H9 (cell line): ENCODE measurements at regions not wholly inside any gene's neighbourhood (a gene's known extent, or its start where the extent isn't known, plus 50 kb on each side); places are given as distances from the start of the nearest gene placed in this dataset.

Experiments
- DNase-seq: peaks from one replicate; pipeline ENCODE4 v3.0.0-alpha.2; 2017
- H2AFZ ChIP-seq: one replicate; pipeline ENCODE4 v1.6.1; 2013; ENCODE audit warnings: mild to moderate bottlenecking, low read length, control low read depth, moderate library complexity
- H2AK5ac ChIP-seq: 2 replicates; pipeline ENCODE4 v1.6.1; 2013; ENCODE audit warnings: low read length, control low read depth, mixed read lengths; ENCODE audit not compliant: insufficient read length
- H2BK120ac ChIP-seq: one replicate; pipeline ENCODE4 v1.6.1; 2013; ENCODE audit warnings: low read depth, mild to moderate bottlenecking, low read length, control low read depth, inconsistent platforms; ENCODE audit not compliant: poor library complexity, severe bottlenecking
- H2BK12ac ChIP-seq: 2 replicates; pipeline ENCODE4 v1.6.1; 2013; ENCODE audit warnings: low read length, control low read depth, mixed read lengths, low read depth; ENCODE audit not compliant: insufficient read length
- H2BK15ac ChIP-seq: 2 replicates; pipeline ENCODE4 v1.6.1; 2013; ENCODE audit warnings: low read depth, low read length, control low read depth
- H2BK20ac ChIP-seq: one replicate; pipeline ENCODE4 v1.6.1; 2013; ENCODE audit warnings: low read depth, mild to moderate bottlenecking, low read length, control low read depth, inconsistent platforms; ENCODE audit not compliant: poor library complexity, severe bottlenecking
- H2BK5ac ChIP-seq: 2 replicates; pipeline ENCODE4 v1.6.1; 2013; ENCODE audit warnings: low read length, control low read depth, mixed read lengths; ENCODE audit not compliant: insufficient read length
- H3K14ac ChIP-seq: 2 replicates; pipeline ENCODE4 v1.6.1; 2013; ENCODE audit warnings: low read length, control low read depth; ENCODE audit not compliant: insufficient read depth
- H3K18ac ChIP-seq: 2 replicates; pipeline ENCODE4 v1.6.1; 2013; ENCODE audit warnings: low read depth, mild to moderate bottlenecking, mixed read lengths, low read length, control low read depth; ENCODE audit not compliant: insufficient read length
- H3K23ac ChIP-seq: 2 replicates; pipeline ENCODE4 v1.6.1; 2013; ENCODE audit warnings: low read length, control low read depth, mixed read lengths, low read depth; ENCODE audit not compliant: insufficient read length
- H3K23me2 ChIP-seq: 2 replicates; pipeline ENCODE4 v1.6.1; 2013; ENCODE audit warnings: low read depth, mild to moderate bottlenecking, mixed read lengths, low read length, control low read depth; ENCODE audit not compliant: insufficient read length, poor library complexity, severe bottlenecking
- H3K27ac ChIP-seq: 2 replicates; pipeline ENCODE4 v1.5.1; 2013; ENCODE audit warnings: low read length, control low read depth, mixed read lengths, low read depth; ENCODE audit not compliant: insufficient read length
- H3K27me3 ChIP-seq: 2 replicates; pipeline ENCODE4 v1.6.1; 2013; ENCODE audit warnings: low read length, control low read depth, inconsistent platforms; ENCODE audit not compliant: insufficient read depth
- H3K4ac ChIP-seq: 2 replicates; pipeline ENCODE4 v1.6.1; 2013; ENCODE audit warnings: low read depth, mild to moderate bottlenecking, control low read depth, inconsistent platforms, low read length, moderate library complexity
- H3K4me1 ChIP-seq: 2 replicates; pipeline ENCODE4 v1.6.1; 2013; ENCODE audit warnings: low read length, control low read depth, inconsistent platforms; ENCODE audit not compliant: insufficient read depth
- H3K4me2 ChIP-seq: 2 replicates; pipeline ENCODE4 v1.6.1; 2013; ENCODE audit warnings: low read length, control low read depth, mixed read lengths; ENCODE audit not compliant: insufficient read length, insufficient read depth
- H3K56ac ChIP-seq: 2 replicates; pipeline ENCODE4 v1.6.1; 2013; ENCODE audit warnings: low read depth, mild to moderate bottlenecking, mixed read lengths, low read length, control low read depth; ENCODE audit not compliant: insufficient read length
- H3K79me1 ChIP-seq: 2 replicates; pipeline ENCODE4 v1.6.1; 2013; ENCODE audit warnings: low read depth, mild to moderate bottlenecking, moderate library complexity, low read length, control low read depth, inconsistent platforms; ENCODE audit not compliant: insufficient read depth, poor library complexity, severe bottlenecking
- H3K79me2 ChIP-seq: 2 replicates; pipeline ENCODE4 v1.6.1; 2013; ENCODE audit warnings: low read length, control low read depth, inconsistent platforms; ENCODE audit not compliant: insufficient read depth
- H3K9ac ChIP-seq: 2 replicates; pipeline ENCODE4 v1.6.1; 2013; ENCODE audit warnings: low read length, control low read depth, mixed read lengths; ENCODE audit not compliant: insufficient read length; ENCODE audit errors: extremely low read depth
- H3K9me3 ChIP-seq: one replicate; pipeline ENCODE4 v1.6.1; 2013; ENCODE audit warnings: low read depth, low read length, inconsistent platforms; ENCODE audit not compliant: control insufficient read depth
- H3T11ph ChIP-seq: one replicate; pipeline ENCODE4 v1.6.1; 2013; ENCODE audit warnings: mild to moderate bottlenecking, low read length, control low read depth, inconsistent platforms
- H4K20me1 ChIP-seq: one replicate; pipeline ENCODE4 v1.6.1; 2013; ENCODE audit not compliant: control insufficient read depth, insufficient read length, insufficient read depth
- H4K5ac ChIP-seq: 2 replicates; pipeline ENCODE4 v1.6.1; 2013; ENCODE audit warnings: low read depth, mild to moderate bottlenecking, mixed read lengths, low read length, control low read depth; ENCODE audit not compliant: insufficient read length
- H4K8ac ChIP-seq: replicated peaks from 2 replicates; pipeline ENCODE4 v1.6.1; 2013; ENCODE audit warnings: low read length, control low read depth, mixed read lengths, low read depth; ENCODE audit not compliant: insufficient read length
- H4K91ac ChIP-seq: 2 replicates; pipeline ENCODE4 v1.6.1; 2013; ENCODE audit warnings: low read depth, mild to moderate bottlenecking, moderate library complexity, mixed read lengths, low read length, control low read depth; ENCODE audit not compliant: insufficient read length
- H3K27ac Mint-ChIP-seq, 3 experiments: 2 replicates in 2 of 3; 3 replicates in 1 of 3; pipeline ENCODE4 v1.8.0; 2020 to 2021; ENCODE audit warnings: mixed read lengths in 3 of 3, mild to moderate bottlenecking in 1 of 3, moderate library complexity in 1 of 3
- H3K27me3 Mint-ChIP-seq: 2 replicates; pipeline ENCODE4 v1.8.0; 2021; ENCODE audit warnings: low read depth, mild to moderate bottlenecking, moderate library complexity, mixed read lengths
- H3K36me3 Mint-ChIP-seq, 3 experiments: 2 replicates in 2 of 3; 3 replicates in 1 of 3; pipeline ENCODE4 v1.8.0; 2020 to 2021; ENCODE audit warnings: low read depth in 3 of 3, mixed read lengths in 3 of 3; ENCODE audit not compliant: insufficient read depth in 1 of 3
- H3K4me1 Mint-ChIP-seq, 2 experiments: 2 replicates each; pipeline ENCODE4 v1.8.0; 2020; ENCODE audit warnings: mixed read lengths in 2 of 2
- H3K4me3 Mint-ChIP-seq, 2 experiments: 2 replicates in 1 of 2; 3 replicates in 1 of 2; pipeline ENCODE4 v1.8.0; 2020 to 2021; ENCODE audit warnings: mild to moderate bottlenecking in 2 of 2, mixed read lengths in 2 of 2, moderate library complexity in 1 of 2
- H3K9me3 Mint-ChIP-seq, 2 experiments: 2 replicates in 1 of 2; 3 replicates in 1 of 2; pipeline ENCODE4 v1.8.0; 2020; ENCODE audit warnings: mild to moderate bottlenecking in 2 of 2, mixed read lengths in 2 of 2, moderate library complexity in 1 of 2
- CTCF ChIP-seq: fragments of 200-600 bp; sonication (generic); conservative IDR thresholded peaks from 3 replicates; pipeline ENCODE4 v1.8.0; 2021; ENCODE audit warnings: antibody characterized with exemption, mild to moderate bottlenecking
- WGBS: extraction: QIAGEN DNeasy Blood & Tissue Kit; methylation state at CpG from one replicate; pipeline ENCODE4 v1.1.7; 2013; ENCODE audit warnings: missing lambda C conversion rate, low lambda C conversion rate, mixed read lengths; ENCODE audit not compliant: insufficient read length; ENCODE audit errors: extremely low coverage; 5-methylcytosine and 5-hydroxymethylcytosine counted together

- H3K23me2 ChIP-seq, result no peaks in the 10 kb centered on the region
- H3K79me1 ChIP-seq, result no peaks in the 10 kb centered on the region
- no peak overlapping the region for H4K5ac ChIP-seq
- no peak overlapping the region for H2AK5ac ChIP-seq
- Mint-ChIP-seq H3K36me3 (no peaks in the 10 kb centered on the region), H3K27ac (no peak overlapping the region), H3K4me3 (no peak overlapping the region), H3K4me1 (peaks cover 0 to 5% of the 10 kb centered on the region in 2 experiments; a peak in 2 of 4 replicates), H3K9me3 (no peaks in the 10 kb centered on the region), H3K27me3 (no peaks in the 10 kb centered on the region)
- DNase-seq, result no peak
- no peak overlapping the region for H2BK12ac ChIP-seq
- no peak overlapping the region for H3K4me2 ChIP-seq
- H3K14ac ChIP-seq, result no peak overlapping the region
- no peak overlapping the region for H2BK5ac ChIP-seq
- no peak for TF ChIP-seq CTCF
- no peak overlapping the region for H3T11ph ChIP-seq
- H2AFZ ChIP-seq, result no peak overlapping the region
- H3K27me3 ChIP-seq, result no peaks in the 10 kb centered on the region
- WGBS, result no CpG with 5 or more reads among the region's 5 CpGs
- no peak overlapping the region for H3K27ac ChIP-seq
- H3K9me3 ChIP-seq, result no peaks in the 10 kb centered on the region
- no peak overlapping the region for H3K18ac ChIP-seq
- H4K91ac ChIP-seq, result no peak overlapping the region
- H2BK15ac ChIP-seq, result no peak overlapping the region
- peaks cover 4% of the 10 kb centered on the region; the same call in 1 of the 2 replicates for H3K4me1 ChIP-seq
- no peak overlapping the region for H2BK20ac ChIP-seq
- no peaks in the 10 kb centered on the region for H4K20me1 ChIP-seq
- no peak overlapping the region for H3K23ac ChIP-seq
- no peaks in the 10 kb centered on the region for H3K79me2 ChIP-seq
- H2BK120ac ChIP-seq, result no peak overlapping the region
- H3K9ac ChIP-seq, result no peak overlapping the region
- no peak overlapping the region for H4K8ac ChIP-seq
- no peak overlapping the region for H3K56ac ChIP-seq
- no peak overlapping the region for H3K4ac ChIP-seq
Measured at GRCh38 chr2:37560241-37560848, 111.1 kb downstream of the CDC42EP3 start.
